ENCODE measurements at regions not wholly inside any gene's neighbourhood (a gene's known extent, or its start where the extent isn't known, plus 50 kb on each side); places are given as distances from the start of the nearest gene placed in this dataset.
"Not testable (repeated sequence)": the region's sequence is repeated elsewhere in the genome, so short reads cannot be mapped to it uniquely, and the experiment has no call there.

- DNase-seq (ENCODE audit: insufficient read length, low spot score) (no peak), FAIRE-seq (no peak)
- no peak for TF ChIP-seq PAX5 (IDR thresholded peaks at IDR 0.05; ENCODE audit: insufficient read depth, low read length, severe bottlenecking)
Observed at GRCh38 chr17:68134731-68135130, 99.2 kb downstream of the KPNA2 start.

GRCh38 chr17:68135141-68135887, 99.8 kb downstream of the KPNA2 start:
- DNase-seq (ENCODE audit: insufficient read length, low spot score) (no peak), FAIRE-seq (no peak)
- TF ChIP-seq SPI1 (IDR thresholded peaks at IDR 0.05; ENCODE audit: low read depth, low read length), result no peak

GRCh38 chr17:68141050-68141449, 105.5 kb downstream of the KPNA2 start:
- no peak for DNase-seq (ENCODE audit: insufficient read length, low spot score)
- FAIRE-seq, result no peak
- TF ChIP-seq POU2F2 (IDR thresholded peaks at IDR 0.05; ENCODE audit: low read depth, low read length) (no peak), POLR2A (IDR thresholded peaks at IDR 0.05; ENCODE audit: low read depth, low read length) (no peak), POLR2AphosphoS5 (IDR thresholded peaks at IDR 0.05; ENCODE audit: low read depth, low read length) (no peak), TAF1 (IDR thresholded peaks at IDR 0.05; ENCODE audit: low read depth, low read length) (no peak), SPI1 (IDR thresholded peaks at IDR 0.05; ENCODE audit: low read depth, low read length) (no peak), PAX5 (IDR thresholded peaks at IDR 0.05; ENCODE audit: insufficient read depth, low read length, severe bottlenecking) (no peak)

- FAIRE-seq (no peak), DNase-seq (ENCODE audit: insufficient read length, low spot score) (no peak)
- TF ChIP-seq POLR2AphosphoS5 (IDR thresholded peaks at IDR 0.05; ENCODE audit: low read depth, low read length) (no peak), POLR2A (IDR thresholded peaks at IDR 0.05; ENCODE audit: low read depth, low read length) (no peak), SPI1 (IDR thresholded peaks at IDR 0.05; ENCODE audit: low read depth, low read length) (no peak), POU2F2 (IDR thresholded peaks at IDR 0.05; ENCODE audit: low read depth, low read length) (no peak), TAF1 (IDR thresholded peaks at IDR 0.05; ENCODE audit: low read depth, low read length) (no peak), PAX5 (IDR thresholded peaks at IDR 0.05; ENCODE audit: insufficient read depth, low read length, severe bottlenecking) (no peak)
Observed at GRCh38 chr17:68142595-68142994, 105.2 kb upstream of the AMZ2 start.

GRCh38 chr17:68143425-68143824, 104.4 kb upstream of the AMZ2 start:
- TF ChIP-seq TAF1 (IDR thresholded peaks at IDR 0.05; ENCODE audit: low read depth, low read length), result no peak
- no peak for FAIRE-seq

DNA sequence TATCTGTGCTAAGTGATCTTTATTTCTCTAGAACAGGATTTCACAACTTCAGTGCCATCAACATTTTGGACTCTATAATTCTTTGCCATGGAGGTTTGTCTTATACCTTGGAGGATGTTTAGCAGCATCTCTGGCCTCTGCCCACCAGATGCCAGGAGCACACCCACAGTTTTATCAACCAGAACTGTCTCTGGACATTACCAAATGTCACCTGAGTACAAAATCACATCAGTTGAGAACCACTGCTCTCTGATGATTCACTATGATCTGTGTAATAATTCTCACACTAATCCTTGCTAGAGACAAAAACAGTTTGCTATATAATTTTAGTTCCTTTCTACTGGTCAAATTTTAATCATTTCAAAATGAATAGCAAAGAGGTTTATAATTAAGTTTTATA, 102.8 kb upstream of the AMZ2 start:
- TF ChIP-seq POU2F2 (IDR thresholded peaks at IDR 0.05; ENCODE audit: low read depth, low read length) (no peak), PAX5 (IDR thresholded peaks at IDR 0.05; ENCODE audit: insufficient read depth, low read length, severe bottlenecking) (no peak), POLR2AphosphoS5 (IDR thresholded peaks at IDR 0.05; ENCODE audit: low read depth, low read length) (no peak), SPI1 (IDR thresholded peaks at IDR 0.05; ENCODE audit: low read depth, low read length) (no peak), TAF1 (IDR thresholded peaks at IDR 0.05; ENCODE audit: low read depth, low read length) (no peak)
- FAIRE-seq (no peak), DNase-seq (ENCODE audit: insufficient read length, low spot score) (no peak)

More at GRCh38 chr17:68143425-68143824, 104.4 kb upstream of the AMZ2 start:
- no peak for DNase-seq (ENCODE audit: insufficient read length, low spot score)

- DNase-seq (ENCODE audit: insufficient read length, low spot score) (no peak), FAIRE-seq (no peak)
- no peak for TF ChIP-seq POU2F2 (IDR thresholded peaks at IDR 0.05; ENCODE audit: low read depth, low read length)
- TF ChIP-seq TAF1 (IDR thresholded peaks at IDR 0.05; ENCODE audit: low read depth, low read length), result no peak
- TF ChIP-seq POLR2A (IDR thresholded peaks at IDR 0.05; ENCODE audit: low read depth, low read length), result no peak
- TF ChIP-seq SPI1 (IDR thresholded peaks at IDR 0.05; ENCODE audit: low read depth, low read length), result no peak
- no peak for TF ChIP-seq POLR2AphosphoS5 (IDR thresholded peaks at IDR 0.05; ENCODE audit: low read depth, low read length)
- no peak for TF ChIP-seq PAX5 (IDR thresholded peaks at IDR 0.05; ENCODE audit: insufficient read depth, low read length, severe bottlenecking)
Observed at GRCh38 chr17:68148936-68149335, 98.9 kb upstream of the AMZ2 start.

GRCh38 chr17:68152161-68152571, 95.7 kb upstream of the AMZ2 start:
- FAIRE-seq (no peak), DNase-seq (ENCODE audit: insufficient read length, low spot score) (no peak)
- TF ChIP-seq TAF1 (IDR thresholded peaks at IDR 0.05; ENCODE audit: low read depth, low read length), result no peak
- no peak for TF ChIP-seq SPI1 (IDR thresholded peaks at IDR 0.05; ENCODE audit: low read depth, low read length)
- no peak for TF ChIP-seq POLR2AphosphoS5 (IDR thresholded peaks at IDR 0.05; ENCODE audit: low read depth, low read length)
- no peak for TF ChIP-seq POU2F2 (IDR thresholded peaks at IDR 0.05; ENCODE audit: low read depth, low read length)

- DNase-seq (ENCODE audit: insufficient read length, low spot score), result no peak
- no peak for FAIRE-seq
- TF ChIP-seq TAF1 (IDR thresholded peaks at IDR 0.05; ENCODE audit: low read depth, low read length), result no peak
- no peak for TF ChIP-seq POLR2A (IDR thresholded peaks at IDR 0.05; ENCODE audit: low read depth, low read length)
- TF ChIP-seq SPI1 (IDR thresholded peaks at IDR 0.05; ENCODE audit: low read depth, low read length), result no peak
- no peak for TF ChIP-seq PAX5 (IDR thresholded peaks at IDR 0.05; ENCODE audit: insufficient read depth, low read length, severe bottlenecking)
- no peak for TF ChIP-seq POLR2AphosphoS5 (IDR thresholded peaks at IDR 0.05; ENCODE audit: low read depth, low read length)
- no peak for TF ChIP-seq POU2F2 (IDR thresholded peaks at IDR 0.05; ENCODE audit: low read depth, low read length)
Observed at GRCh38 chr17:68155692-68156091, 92.2 kb upstream of the AMZ2 start.

GRCh38 chr17:68161644-68162428, 86.0 kb upstream of the AMZ2 start:
- no peak for TF ChIP-seq PAX5 (IDR thresholded peaks at IDR 0.05; ENCODE audit: insufficient read depth, low read length, severe bottlenecking)
- no peak for TF ChIP-seq TAF1 (IDR thresholded peaks at IDR 0.05; ENCODE audit: low read depth, low read length)
- no peak for TF ChIP-seq POU2F2 (IDR thresholded peaks at IDR 0.05; ENCODE audit: low read depth, low read length)
- TF ChIP-seq POLR2AphosphoS5 (IDR thresholded peaks at IDR 0.05; ENCODE audit: low read depth, low read length), result no peak
- no peak for TF ChIP-seq POLR2A (IDR thresholded peaks at IDR 0.05; ENCODE audit: low read depth, low read length)
- TF ChIP-seq SPI1 (IDR thresholded peaks at IDR 0.05; ENCODE audit: low read depth, low read length), result no peak
- FAIRE-seq (no peak), DNase-seq (ENCODE audit: insufficient read length, low spot score) (no peak)

- FAIRE-seq; DNase-seq (ENCODE audit: insufficient read length, low spot score): not testable (repeated sequence)
Observed at GRCh38 chr17:68168273-68169164, 79.3 kb upstream of the AMZ2 start.

- FAIRE-seq; DNase-seq (ENCODE audit: insufficient read length, low spot score): not testable (repeated sequence)
Observed at GRCh38 chr17:68169165-68169821, 78.5 kb upstream of the AMZ2 start.
